ENCODE measurements at regions not wholly inside any gene's neighbourhood (a gene's known extent, or its start where the extent isn't known, plus 50 kb on each side); places are given as distances from the start of the nearest gene placed in this dataset.
"Not testable (repeated sequence)": the region's sequence is repeated elsewhere in the genome, so short reads cannot be mapped to it uniquely, and the experiment has no call there.

- H3K4me3 ChIP-seq (ENCODE audit: control insufficient read depth, low read depth, low read length), result no peak overlapping the region
- no peak for DNase-seq (ENCODE audit: low read depth)
These were observed 274.8 kb upstream of the GULP1 start for GRCh38 chr2:188016917-188017316.

DNA sequence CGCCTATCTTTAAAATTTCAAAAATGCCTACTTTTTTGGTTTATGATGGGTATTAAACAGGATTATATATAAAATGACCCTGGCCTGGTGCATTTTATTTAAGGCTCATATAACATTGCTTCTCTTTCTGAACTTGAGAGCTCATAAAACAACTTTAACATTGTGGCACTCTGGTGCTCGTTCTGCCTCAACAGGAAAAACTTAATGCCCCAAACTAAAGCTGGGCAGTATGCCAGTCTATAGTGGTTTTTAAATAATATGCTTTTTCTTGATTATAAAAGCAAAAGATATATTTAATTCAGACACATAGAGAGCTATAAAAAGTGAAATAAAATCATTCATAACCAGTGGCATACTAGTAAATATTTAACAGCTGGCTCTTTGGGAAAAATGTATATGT lies 269.3 kb upstream of the GULP1 start:
- TF ChIP-seq CTCF (conservative IDR thresholded peaks at IDR 0.05; ENCODE audit: control insufficient read depth, insufficient read depth, low read depth, low read length), result no peak
- DNase-seq (ENCODE audit: low read depth), result no peak
- no peak overlapping the region for H3K4me3 ChIP-seq (ENCODE audit: control insufficient read depth, low read depth, low read length)

More at GRCh38 chr2:188016917-188017316, 274.8 kb upstream of the GULP1 start:
- no peak for TF ChIP-seq CTCF (conservative IDR thresholded peaks at IDR 0.05; ENCODE audit: control insufficient read depth, insufficient read depth, low read depth, low read length)

- no peak for TF ChIP-seq CTCF (conservative IDR thresholded peaks at IDR 0.05; ENCODE audit: control insufficient read depth, insufficient read depth, low read depth, low read length)
- DNase-seq (ENCODE audit: low read depth), result no peak
- no peak overlapping the region for H3K4me3 ChIP-seq (ENCODE audit: control insufficient read depth, low read depth, low read length)
These were observed 268.6 kb upstream of the GULP1 start for GRCh38 chr2:188023035-188023434.

DNA sequence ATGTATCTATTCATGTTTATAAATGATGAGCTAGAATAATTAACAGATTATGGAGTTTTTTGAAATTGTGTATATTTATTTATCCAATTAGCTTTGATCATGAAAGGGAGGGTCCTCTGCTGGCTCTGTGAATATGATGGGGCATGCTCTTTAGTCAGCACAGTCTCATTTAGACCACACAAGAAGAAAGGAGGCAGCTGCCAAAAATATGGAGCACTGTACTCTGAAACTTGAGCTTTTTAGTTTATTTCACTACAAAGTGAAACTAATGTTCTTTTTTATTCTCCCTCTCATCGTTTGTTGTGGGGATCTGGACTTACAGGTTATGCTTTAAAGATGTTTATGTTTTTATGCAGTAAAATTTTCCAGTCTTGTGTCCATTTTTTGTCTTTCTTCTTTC lies 266.9 kb upstream of the GULP1 start:
- no peak overlapping the region for H3K4me3 ChIP-seq (ENCODE audit: control insufficient read depth, low read depth, low read length)
- TF ChIP-seq CTCF (conservative IDR thresholded peaks at IDR 0.05; ENCODE audit: control insufficient read depth, insufficient read depth, low read depth, low read length), result no peak
- DNase-seq (ENCODE audit: low read depth), result peak; percentile 53

- TF ChIP-seq CTCF (conservative IDR thresholded peaks at IDR 0.05; ENCODE audit: control insufficient read depth, insufficient read depth, low read depth, low read length), result no peak
- H3K4me3 ChIP-seq (ENCODE audit: control insufficient read depth, low read depth, low read length), result no peak overlapping the region
- DNase-seq (ENCODE audit: low read depth), result no peak
These were observed 262.9 kb upstream of the GULP1 start for GRCh38 chr2:188028739-188029138.

DNA sequence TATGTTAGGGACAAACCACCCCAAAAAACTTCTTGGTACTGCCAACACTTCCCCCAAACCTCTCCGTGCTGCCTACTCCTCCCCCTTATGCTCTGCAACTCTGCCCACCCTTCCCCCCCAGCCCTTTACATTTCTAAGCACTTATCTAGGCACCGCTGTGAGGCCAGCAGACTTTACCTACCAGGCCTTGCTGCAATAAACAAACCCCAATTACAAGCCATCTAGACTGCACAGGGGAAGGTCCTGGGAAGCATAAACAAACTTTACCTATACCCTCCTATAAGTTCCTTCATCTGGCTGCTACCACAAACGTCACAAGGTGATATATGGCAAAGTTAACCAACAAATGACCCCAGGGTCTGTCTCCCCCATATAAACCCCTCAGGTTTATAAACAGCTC lies 259.4 kb upstream of the GULP1 start:
- H3K4me3 ChIP-seq (ENCODE audit: control insufficient read depth, low read depth, low read length), result no peak overlapping the region
- no peak for DNase-seq (ENCODE audit: low read depth)
- no peak for TF ChIP-seq CTCF (conservative IDR thresholded peaks at IDR 0.05; ENCODE audit: control insufficient read depth, insufficient read depth, low read depth, low read length)

DNA sequence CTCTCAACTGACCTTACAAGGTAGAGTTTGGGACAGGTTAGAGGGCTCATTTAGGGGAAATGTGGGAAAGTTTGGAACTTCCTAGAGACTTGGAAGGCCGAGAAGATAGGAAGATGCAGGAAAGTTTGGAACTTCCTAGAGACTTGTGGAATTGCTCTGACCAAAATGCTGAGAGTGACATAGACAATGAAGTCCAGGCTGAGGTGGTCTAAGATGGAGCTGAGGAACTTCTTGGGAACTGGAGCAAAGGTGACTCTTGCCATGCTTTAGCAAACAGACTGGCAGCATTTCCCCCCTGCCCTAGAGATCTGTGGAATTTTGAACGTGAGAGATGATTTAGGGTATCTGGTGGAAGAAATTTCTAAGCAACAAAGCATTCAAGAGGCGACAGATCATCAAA lies 258.9 kb upstream of the GULP1 start:
- no peak for TF ChIP-seq CTCF (conservative IDR thresholded peaks at IDR 0.05; ENCODE audit: control insufficient read depth, insufficient read depth, low read depth, low read length)
- H3K4me3 ChIP-seq (ENCODE audit: control insufficient read depth, low read depth, low read length), result no peak overlapping the region
- DNase-seq (ENCODE audit: low read depth), result no peak

DNA sequence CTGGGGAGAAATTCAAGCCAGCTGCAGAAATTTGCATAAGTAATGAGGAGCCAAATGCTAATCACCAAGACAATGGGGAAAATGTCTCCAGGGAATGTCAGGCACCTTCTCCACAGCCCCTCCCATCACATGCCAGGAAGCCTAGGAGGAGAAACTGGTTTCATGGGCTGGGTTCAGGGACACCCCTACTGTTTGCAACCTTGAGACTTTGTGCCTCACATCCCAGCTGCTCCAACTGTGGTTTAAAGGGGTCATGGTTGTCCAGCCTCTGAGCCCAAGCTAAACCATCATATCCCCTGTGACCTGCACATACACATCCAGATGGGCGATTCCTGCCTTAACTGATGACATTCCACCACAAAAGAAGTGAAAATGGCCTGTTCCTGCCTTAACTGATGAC lies 258.4 kb upstream of the GULP1 start:
- not testable (repeated sequence) for DNase-seq (ENCODE audit: low read depth); H3K4me3 ChIP-seq (ENCODE audit: control insufficient read depth, low read depth, low read length)

- H3K4me3 ChIP-seq (ENCODE audit: control insufficient read depth, low read depth, low read length), result not testable (repeated sequence)
These were observed 257.6 kb upstream of the GULP1 start for GRCh38 chr2:188034102-188034501.

DNA sequence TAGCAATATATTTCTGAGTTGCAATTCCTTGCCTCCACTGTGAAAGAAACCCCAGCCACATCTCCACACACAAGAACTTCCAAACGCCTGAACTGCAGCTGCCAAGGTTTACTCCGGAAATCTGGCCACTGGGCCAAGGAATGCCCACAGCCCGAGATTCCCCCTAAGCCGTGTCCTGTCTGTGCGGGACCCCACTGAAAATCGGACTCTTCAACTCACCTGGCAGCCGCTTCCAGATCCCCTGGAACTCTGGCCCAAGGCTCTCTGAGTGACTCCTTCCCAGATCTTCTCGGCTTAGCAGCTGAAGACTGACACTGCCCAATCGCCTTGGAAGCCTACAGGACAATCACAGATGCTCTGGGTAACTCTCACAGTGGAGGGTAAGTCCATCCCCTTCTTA lies 256.3 kb upstream of the GULP1 start:
- not testable (repeated sequence) for H3K4me3 ChIP-seq (ENCODE audit: control insufficient read depth, low read depth, low read length); DNase-seq (ENCODE audit: low read depth)

More at GRCh38 chr2:188034102-188034501, 257.6 kb upstream of the GULP1 start:
- DNase-seq (ENCODE audit: low read depth), result not testable (repeated sequence)

All from fibroblast of mammary gland (primary cell).